ENCODE measurements at regions not wholly inside any gene's neighbourhood (a gene's known extent, or its start where the extent isn't known, plus 50 kb on each side); places are given as distances from the start of the nearest gene placed in this dataset.

- TF ChIP-seq POLR2A (IDR thresholded peaks at IDR 0.05; ENCODE audit: low read depth, low read length): no peak
- no peak for TF ChIP-seq POLR2AphosphoS5 (IDR thresholded peaks at IDR 0.05; ENCODE audit: low read depth, low read length)
- no peak for TF ChIP-seq TAF1 (IDR thresholded peaks at IDR 0.05; ENCODE audit: low read depth, low read length)
Measured at GRCh38 chr20:4544765-4545164, 141.5 kb upstream of the PRNP start.
